ENCODE measurements at regions not wholly inside any gene's neighbourhood (a gene's known extent, or its start where the extent isn't known, plus 50 kb on each side); places are given as distances from the start of the nearest gene placed in this dataset.

DNA sequence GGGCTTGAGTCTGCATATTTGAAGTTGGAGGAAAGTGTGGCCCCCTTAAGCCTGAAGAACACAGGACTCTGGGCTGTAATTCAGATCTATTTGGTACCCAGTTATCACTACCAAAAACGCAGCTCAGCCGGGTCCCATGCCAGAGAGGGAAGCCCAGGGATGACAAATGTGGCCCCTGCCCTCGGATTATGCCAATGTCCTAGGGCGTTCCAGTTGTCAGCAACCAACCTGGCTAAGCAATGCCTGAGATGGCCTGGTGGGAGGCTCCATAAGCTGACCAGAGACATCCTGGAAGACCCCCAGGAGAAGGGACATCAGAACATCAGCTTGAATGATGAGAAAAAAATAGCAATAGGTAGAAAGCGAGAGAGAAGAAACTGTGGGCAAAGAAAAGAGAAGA lies 79.6 kb upstream of the UQCRFS1 start:
- TF ChIP-seq SIN3A (IDR thresholded peaks at IDR 0.05; ENCODE audit: borderline replicate concordance, insufficient read depth, low read length) (no peak), POLR2AphosphoS5 (IDR thresholded peaks at IDR 0.05; ENCODE audit: low read depth, low read length) (no peak)
- TF ChIP-seq, protein P1, sequence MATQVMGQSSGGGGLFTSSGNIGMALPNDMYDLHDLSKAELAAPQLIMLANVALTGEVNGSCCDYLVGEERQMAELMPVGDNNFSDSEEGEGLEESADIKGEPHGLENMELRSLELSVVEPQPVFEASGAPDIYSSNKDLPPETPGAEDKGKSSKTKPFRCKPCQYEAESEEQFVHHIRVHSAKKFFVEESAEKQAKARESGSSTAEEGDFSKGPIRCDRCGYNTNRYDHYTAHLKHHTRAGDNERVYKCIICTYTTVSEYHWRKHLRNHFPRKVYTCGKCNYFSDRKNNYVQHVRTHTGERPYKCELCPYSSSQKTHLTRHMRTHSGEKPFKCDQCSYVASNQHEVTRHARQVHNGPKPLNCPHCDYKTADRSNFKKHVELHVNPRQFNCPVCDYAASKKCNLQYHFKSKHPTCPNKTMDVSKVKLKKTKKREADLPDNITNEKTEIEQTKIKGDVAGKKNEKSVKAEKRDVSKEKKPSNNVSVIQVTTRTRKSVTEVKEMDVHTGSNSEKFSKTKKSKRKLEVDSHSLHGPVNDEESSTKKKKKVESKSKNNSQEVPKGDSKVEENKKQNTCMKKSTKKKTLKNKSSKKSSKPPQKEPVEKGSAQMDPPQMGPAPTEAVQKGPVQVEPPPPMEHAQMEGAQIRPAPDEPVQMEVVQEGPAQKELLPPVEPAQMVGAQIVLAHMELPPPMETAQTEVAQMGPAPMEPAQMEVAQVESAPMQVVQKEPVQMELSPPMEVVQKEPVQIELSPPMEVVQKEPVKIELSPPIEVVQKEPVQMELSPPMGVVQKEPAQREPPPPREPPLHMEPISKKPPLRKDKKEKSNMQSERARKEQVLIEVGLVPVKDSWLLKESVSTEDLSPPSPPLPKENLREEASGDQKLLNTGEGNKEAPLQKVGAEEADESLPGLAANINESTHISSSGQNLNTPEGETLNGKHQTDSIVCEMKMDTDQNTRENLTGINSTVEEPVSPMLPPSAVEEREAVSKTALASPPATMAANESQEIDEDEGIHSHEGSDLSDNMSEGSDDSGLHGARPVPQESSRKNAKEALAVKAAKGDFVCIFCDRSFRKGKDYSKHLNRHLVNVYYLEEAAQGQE (IDR thresholded peaks at IDR 0.05; ENCODE audit: insufficient read depth in 1 of 2, low read depth in 2 of 2, low read length in 2 of 2) = no peak

Measured in PFSK-1 (cell line).